Body of pancreas (tissue), 4 donors: ENCODE measurements at regions not wholly inside any gene's neighbourhood (a gene's known extent, or its start where the extent isn't known, plus 50 kb on each side); places are given as distances from the start of the nearest gene placed in this dataset.
"Not testable (repeated sequence)": the region's sequence is repeated elsewhere in the genome, so short reads cannot be mapped to it uniquely, and the experiment has no call there.

Experiments
- ATAC-seq: fragments of 150-250 bp; one replicate; pipeline ENCODE4 v1.9.1; 2016
- DNase-seq, 4 donors: peaks; one replicate each; pipeline ENCODE4 v3.0.0-alpha.2; 2019
- H3K27ac ChIP-seq, 4 donors: fragments of 200-600 bp; sonication (generic); 1 replicate in 3 of 4; 2 replicates in 1 of 4; pipeline versions ENCODE4 v1.5.1 to v1.6.1; 2016 to 2019; ENCODE audit warnings: mild to moderate bottlenecking in 1 of 4, mixed read lengths in 1 of 4, moderate library complexity in 1 of 4
- H3K27me3 ChIP-seq, 2 donors: fragments of 200-600 bp; sonication (generic); one replicate each; pipeline ENCODE4 v1.6.0; 2016; ENCODE audit warnings: mild to moderate bottlenecking in 1 of 2
- H3K36me3 ChIP-seq, 2 donors: fragments of 200-600 bp; sonication (generic); replicated peaks in 1 of 2; 2 replicates each; pipeline ENCODE4 v1.5.1; 2016; ENCODE audit warnings: low read depth in 2 of 2; ENCODE audit not compliant: insufficient read depth in 1 of 2
- H3K4me1 ChIP-seq: fragments of 200-600 bp; sonication (generic); one replicate; pipeline ENCODE4 v1.6.0; 2016
- H3K4me3 ChIP-seq, 2 donors: fragments of 200-600 bp; sonication (generic); 1 replicate in 1 of 2; 2 replicates in 1 of 2; pipeline ENCODE4 v1.5.1; 2016 to 2019
- H3K9me3 ChIP-seq, 3 donors: fragments of 200-600 bp; sonication (generic); 1 replicate in 2 of 3; 2 replicates in 1 of 3; pipeline ENCODE4 v1.5.1; 2016
- CTCF ChIP-seq, 7 experiments: fragments of 450-650 bp in 4 of 7; fragments of 200-600 bp in 3 of 7; sonication (generic) in 3 of 7; IDR thresholded peaks; one replicate each; pipeline ENCODE4 v1.5.1; 2016 to 2019; ENCODE audit warnings: antibody characterized with exemption in 7 of 7
- POLR2A ChIP-seq, 3 donors: fragments of 450-650 bp; IDR thresholded peaks; one replicate each; pipeline ENCODE4 v1.6.1; 2016; ENCODE audit warnings: antibody characterized with exemption in 3 of 3, mild to moderate bottlenecking in 2 of 3
- WGBS, 2 donors: methylation state at CpG; one replicate each; pipeline ENCODE4 v1.1.5; 2017; 5-methylcytosine and 5-hydroxymethylcytosine counted together
- intact Hi-C: fragments of 100-400 bp; cut with DNase I; formaldehyde crosslinking; loops from one replicate; pipeline ENCODE4 v1.15.1; 2023

GRCh38 chr16:21526923-21527807, 72.2 kb upstream of the METTL9 start:
- Histone ChIP-seq H3K9me3 (no peaks in the 10 kb centered on the region), H3K27ac (no peak overlapping the region), H3K4me3 (no peak overlapping the region), H3K27me3 (no peaks in the 10 kb centered on the region), H3K36me3 (no peaks in the 10 kb centered on the region), H3K4me1 (peaks cover 3% of the 10 kb centered on the region)
- 68 to 77% methylated on average over 20 of the region's 20 CpGs for WGBS, 2 donors
- DNase-seq: no peak
- no peak for TF ChIP-seq CTCF (IDR thresholded peaks at IDR 0.05)
- TF ChIP-seq POLR2A (IDR thresholded peaks at IDR 0.05): no peak
- intact Hi-C loops: no loop called here
- no peak for ATAC-seq

DNA sequence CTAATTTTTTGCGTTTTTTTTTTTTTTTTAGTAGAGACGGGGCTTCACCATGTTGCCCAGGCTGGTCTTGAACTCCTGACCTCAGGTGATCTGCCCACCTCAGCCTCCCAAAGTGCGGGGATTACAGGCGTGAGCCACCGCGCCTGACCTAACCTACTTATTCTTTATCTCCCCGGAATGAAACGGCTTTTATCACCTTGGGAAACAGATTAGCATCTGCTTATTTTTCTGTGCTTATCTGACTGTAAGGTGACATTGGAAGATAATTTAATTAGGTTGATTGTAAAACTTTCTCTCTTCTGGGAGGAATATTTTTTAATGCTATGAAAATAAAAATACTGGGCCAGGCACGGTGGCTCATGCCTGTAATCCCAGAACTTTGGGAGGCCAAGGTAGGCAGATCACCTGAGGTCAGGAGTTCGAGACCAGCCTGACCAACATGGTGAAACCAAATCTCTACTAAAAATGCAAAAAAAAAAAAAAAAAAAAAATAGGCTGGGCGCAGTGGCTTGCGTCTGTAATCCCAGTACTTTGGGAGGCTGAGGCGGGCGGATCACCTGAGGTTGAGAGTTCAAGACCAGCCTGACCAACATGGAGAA, 70.2 kb upstream of the METTL9 start:
- H3K9me3 ChIP-seq, H3K4me3 ChIP-seq, H3K36me3 ChIP-seq, H3K4me1 ChIP-seq, intact Hi-C loops, DNase-seq, H3K27ac ChIP-seq, H3K27me3 ChIP-seq, ATAC-seq: not testable (repeated sequence)
- 64 to 69% methylated on average over 13 to 14 of the region's 14 CpGs for WGBS, 2 donors

- H3K27ac ChIP-seq, H3K4me1 ChIP-seq, intact Hi-C loops, H3K4me3 ChIP-seq, H3K9me3 ChIP-seq, DNase-seq, ATAC-seq, H3K27me3 ChIP-seq, H3K36me3 ChIP-seq: not testable (repeated sequence)
- 64 to 65% methylated on average over 6 to 7 of the region's 8 CpGs for WGBS, 2 donors
These were observed 68.5 kb upstream of the METTL9 start for GRCh38 chr16:21530729-21531383.

DNA sequence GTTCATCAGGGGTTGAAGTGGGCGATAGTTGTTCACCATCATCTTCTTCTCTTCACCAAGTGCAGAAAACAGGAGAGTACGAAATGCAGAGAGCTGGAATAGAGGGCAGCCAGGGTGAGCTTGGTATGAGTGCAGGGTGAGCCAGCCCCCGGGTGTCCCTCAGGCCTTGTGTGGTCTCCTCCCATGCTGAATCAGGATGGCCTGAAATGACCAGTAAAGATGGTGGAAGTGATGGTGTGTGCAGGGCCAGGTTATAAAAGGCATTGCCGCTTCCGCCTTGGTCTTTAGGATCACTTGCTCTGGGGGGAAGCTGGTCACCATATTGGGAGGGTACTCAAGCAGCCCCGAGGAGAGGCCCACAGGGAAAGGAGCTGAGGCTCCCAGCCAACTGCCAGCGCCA, 66.4 kb upstream of the METTL9 start:
- WGBS, 2 donors: 90 to 91% methylated on average over 6 to 7 of the region's 7 CpGs
- H3K27ac ChIP-seq, ATAC-seq, intact Hi-C loops, H3K27me3 ChIP-seq, H3K4me1 ChIP-seq, H3K36me3 ChIP-seq, H3K4me3 ChIP-seq, H3K9me3 ChIP-seq, DNase-seq: not testable (repeated sequence)

DNA sequence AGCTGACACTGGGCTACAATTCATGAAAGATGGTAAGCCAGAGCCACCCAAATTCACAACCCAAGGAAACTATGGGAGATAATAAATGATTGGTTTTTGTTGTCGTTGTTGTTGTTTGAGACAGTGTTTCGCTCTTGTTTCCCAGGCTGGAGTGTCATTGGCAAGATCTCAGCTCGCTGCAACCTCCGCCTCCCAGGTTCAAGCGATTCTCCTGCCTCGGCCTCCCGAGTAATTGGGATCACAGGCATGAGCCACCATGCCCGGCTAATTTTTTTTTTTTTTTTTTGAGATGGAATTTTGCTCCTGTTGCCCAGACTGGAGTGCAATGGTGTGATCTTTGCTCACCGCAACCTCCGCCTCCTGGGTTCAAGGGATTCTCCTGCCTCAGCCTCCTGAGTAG, 65.9 kb upstream of the METTL9 start:
- H3K27me3 ChIP-seq, DNase-seq, H3K9me3 ChIP-seq, H3K4me3 ChIP-seq, intact Hi-C loops, H3K36me3 ChIP-seq, H3K27ac ChIP-seq, H3K4me1 ChIP-seq, ATAC-seq: not testable (repeated sequence)
- WGBS, 2 donors: 96% methylated on average over 9 to 10 of the region's 10 CpGs

DNA sequence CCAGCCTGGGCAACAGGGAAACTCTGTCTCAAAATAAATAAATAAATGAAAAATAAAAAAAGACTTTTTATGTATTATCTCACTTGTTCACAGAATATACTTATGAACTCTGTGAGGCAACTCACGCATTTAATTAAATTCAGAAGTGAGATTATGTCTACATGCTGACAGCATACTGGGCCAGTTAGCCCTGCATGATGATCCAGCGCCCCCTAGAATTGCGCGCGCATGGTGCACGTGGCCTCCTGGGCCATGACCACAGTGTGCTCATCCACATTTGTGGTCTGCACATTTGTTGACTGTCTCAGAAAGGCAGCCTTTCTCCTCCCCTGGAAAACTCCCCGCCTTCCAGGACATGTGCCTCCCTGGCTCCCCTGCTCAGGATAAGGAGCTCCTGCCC, 64.8 kb upstream of the METTL9 start:
- H3K4me1 ChIP-seq, H3K4me3 ChIP-seq, H3K27ac ChIP-seq, H3K27me3 ChIP-seq, H3K36me3 ChIP-seq, H3K9me3 ChIP-seq, intact Hi-C loops, DNase-seq, ATAC-seq: not testable (repeated sequence)
- WGBS, 2 donors: 85 to 93% methylated on average over 6 to 7 of the region's 7 CpGs

- H3K27me3 ChIP-seq, DNase-seq, H3K9me3 ChIP-seq, ATAC-seq, H3K27ac ChIP-seq, H3K4me3 ChIP-seq, H3K36me3 ChIP-seq, H3K4me1 ChIP-seq, intact Hi-C loops: not testable (repeated sequence)
- 91 to 92% methylated on average over 5 of the region's 7 CpGs for WGBS, 2 donors
These were observed 64.2 kb upstream of the METTL9 start for GRCh38 chr16:21535201-21535600.

DNA sequence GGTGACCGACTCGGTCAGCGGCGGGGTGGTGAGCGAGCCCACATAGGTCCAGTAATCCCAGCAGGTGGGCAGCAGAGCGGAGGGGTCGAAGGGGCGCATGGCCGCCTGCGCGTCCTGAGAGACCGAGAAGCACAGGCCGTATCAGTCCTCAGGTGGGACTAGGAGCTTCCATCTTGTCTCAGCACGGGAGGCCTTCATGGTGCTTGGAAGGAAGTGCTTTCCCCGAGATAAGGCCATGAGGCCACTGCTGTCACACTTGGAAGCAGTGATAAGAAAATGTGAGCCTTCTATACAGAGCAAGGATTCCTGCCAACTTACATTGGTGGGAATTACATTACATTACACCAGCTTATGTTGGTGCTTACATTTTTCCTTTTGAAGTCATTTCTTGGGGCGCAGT, 62.6 kb upstream of the METTL9 start:
- DNase-seq, H3K4me3 ChIP-seq, H3K36me3 ChIP-seq, ATAC-seq, H3K9me3 ChIP-seq, H3K4me1 ChIP-seq, H3K27me3 ChIP-seq, H3K27ac ChIP-seq, intact Hi-C loops: not testable (repeated sequence)
- 33 to 87% methylated on average over 1 to 14 of the region's 16 CpGs for WGBS, 2 donors

DNA sequence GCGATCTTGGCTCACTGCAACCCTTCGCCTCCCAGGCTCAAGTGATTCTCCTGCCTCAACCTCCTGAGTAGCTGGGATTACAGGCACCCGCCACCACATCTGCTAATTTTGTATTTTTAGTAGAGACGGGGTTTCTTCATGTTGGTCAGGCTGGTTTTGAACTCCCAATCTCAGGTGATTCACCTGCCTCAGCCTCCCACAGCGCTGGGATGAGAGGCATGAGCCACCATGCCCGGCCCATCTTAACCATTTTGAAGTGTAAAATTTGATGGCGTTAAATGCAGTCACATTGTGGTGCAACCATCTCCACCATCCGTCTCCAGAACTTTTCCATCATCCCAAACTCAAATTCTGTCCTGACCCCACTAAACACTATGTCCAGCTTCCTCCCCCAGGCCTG, 61.8 kb upstream of the METTL9 start:
- WGBS, 2 donors: 89 to 94% methylated on average over 8 of the region's 8 CpGs
- H3K27ac ChIP-seq, H3K36me3 ChIP-seq, H3K27me3 ChIP-seq, intact Hi-C loops, H3K9me3 ChIP-seq, H3K4me3 ChIP-seq, DNase-seq, H3K4me1 ChIP-seq, ATAC-seq: not testable (repeated sequence)

DNA sequence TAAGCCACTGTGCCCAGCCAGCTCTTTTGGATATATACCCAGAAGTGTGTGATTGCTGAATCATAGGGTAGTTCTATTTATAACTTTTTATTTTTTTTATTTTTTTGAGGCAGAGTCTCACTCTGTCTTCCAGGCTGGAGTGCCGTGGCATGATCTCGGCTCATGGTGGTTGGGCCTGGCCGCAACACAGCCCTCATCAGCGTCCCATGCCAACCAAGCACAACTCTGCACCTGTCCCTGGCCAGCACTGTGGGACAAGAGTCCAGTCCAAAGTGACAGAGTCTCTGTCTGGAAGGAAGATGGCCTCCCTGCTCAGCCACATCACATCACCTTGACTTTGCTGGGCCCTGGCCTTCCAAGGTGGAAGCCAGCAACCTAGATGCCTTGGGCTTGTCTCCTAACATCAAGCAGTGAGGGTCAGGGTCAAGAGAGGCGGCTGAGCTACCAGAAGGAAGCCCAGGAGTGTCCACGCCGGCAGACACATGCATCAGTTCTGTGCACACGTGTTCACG, 60.2 kb upstream of the METTL9 start:
- H3K27ac ChIP-seq, H3K36me3 ChIP-seq, intact Hi-C loops, H3K4me3 ChIP-seq, ATAC-seq, DNase-seq, H3K27me3 ChIP-seq, H3K4me1 ChIP-seq, H3K9me3 ChIP-seq: not testable (repeated sequence)
- WGBS, 2 donors: 72 to 79% methylated on average over 9 of the region's 9 CpGs
